ENCODE measurements at regions not wholly inside any gene's neighbourhood (a gene's known extent, or its start where the extent isn't known, plus 50 kb on each side); places are given as distances from the start of the nearest gene placed in this dataset.

- DNase-seq (ENCODE audit: low read depth), result no peak
- TF ChIP-seq, protein P1, sequence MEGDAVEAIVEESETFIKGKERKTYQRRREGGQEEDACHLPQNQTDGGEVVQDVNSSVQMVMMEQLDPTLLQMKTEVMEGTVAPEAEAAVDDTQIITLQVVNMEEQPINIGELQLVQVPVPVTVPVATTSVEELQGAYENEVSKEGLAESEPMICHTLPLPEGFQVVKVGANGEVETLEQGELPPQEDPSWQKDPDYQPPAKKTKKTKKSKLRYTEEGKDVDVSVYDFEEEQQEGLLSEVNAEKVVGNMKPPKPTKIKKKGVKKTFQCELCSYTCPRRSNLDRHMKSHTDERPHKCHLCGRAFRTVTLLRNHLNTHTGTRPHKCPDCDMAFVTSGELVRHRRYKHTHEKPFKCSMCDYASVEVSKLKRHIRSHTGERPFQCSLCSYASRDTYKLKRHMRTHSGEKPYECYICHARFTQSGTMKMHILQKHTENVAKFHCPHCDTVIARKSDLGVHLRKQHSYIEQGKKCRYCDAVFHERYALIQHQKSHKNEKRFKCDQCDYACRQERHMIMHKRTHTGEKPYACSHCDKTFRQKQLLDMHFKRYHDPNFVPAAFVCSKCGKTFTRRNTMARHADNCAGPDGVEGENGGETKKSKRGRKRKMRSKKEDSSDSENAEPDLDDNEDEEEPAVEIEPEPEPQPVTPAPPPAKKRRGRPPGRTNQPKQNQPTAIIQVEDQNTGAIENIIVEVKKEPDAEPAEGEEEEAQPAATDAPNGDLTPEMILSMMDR (IDR thresholded peaks at IDR 0.05; ENCODE audit: insufficient read depth, low read depth, low read length, missing control alignments), result no peak
- no peak overlapping the region for H3K4me3 ChIP-seq (ENCODE audit: low read length)
Observed at GRCh38 chr3:61497463-61497862, 63.9 kb upstream of the PTPRG start.

DNA sequence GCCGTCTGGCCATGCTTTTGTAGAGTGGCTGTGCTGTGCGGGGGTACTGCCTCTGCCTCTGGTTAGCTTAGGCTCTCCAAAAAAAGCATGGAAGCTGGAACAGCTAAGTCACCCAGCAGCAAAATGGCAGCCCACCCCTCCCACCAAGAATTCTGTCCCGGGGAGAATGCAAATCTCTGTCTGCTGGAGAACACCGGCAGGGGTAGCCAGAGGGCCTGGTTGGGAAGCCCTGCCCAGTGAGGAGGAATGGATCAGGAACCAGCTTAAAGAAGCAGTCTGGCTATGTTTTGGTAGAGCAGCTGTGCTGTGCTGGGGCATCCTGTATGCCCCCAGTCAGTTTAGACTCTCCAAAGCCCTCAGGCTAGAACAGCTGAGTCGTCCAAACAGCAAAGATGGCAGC is 56.2 kb upstream of the PTPRG start:
- H3K4me3 ChIP-seq (ENCODE audit: low read length), result no peak overlapping the region
- no peak for DNase-seq (ENCODE audit: low read depth)
- TF ChIP-seq, protein P1 (IDR thresholded peaks at IDR 0.05; ENCODE audit: insufficient read depth, low read depth, low read length, missing control alignments), result no peak

GRCh38 chr3:61507946-61508345 is 53.4 kb upstream of the PTPRG start:
- no peak overlapping the region for H3K4me3 ChIP-seq (ENCODE audit: low read length)
- TF ChIP-seq, protein P1 (IDR thresholded peaks at IDR 0.05; ENCODE audit: insufficient read depth, low read depth, low read length, missing control alignments), result no peak
- no peak for DNase-seq (ENCODE audit: low read depth)
